Endothelial cell of umbilical vein (primary cell): ENCODE measurements at regions not wholly inside any gene's neighbourhood (a gene's known extent, or its start where the extent isn't known, plus 50 kb on each side); places are given as distances from the start of the nearest gene placed in this dataset.

Experiments
- BruUV-seq: library from RNA; stranded (reverse); fragments of 400-500 nt; replicated peaks from 2 replicates; lab custom pipeline; 2021; lab: Mats Ljungman, UMichigan
- CTCF ChIA-PET: fragments of 300-600, 350-600 bp; sonication (Branson Sonifier 250); formaldehyde crosslinking; loops from one replicate; lab custom pipeline; 2021; ENCODE audit warnings: antibody characterized with exemption, inconsistent platforms; lab: Charles Lee
- POLR2A ChIA-PET: fragments of 300-600, 350-600 bp; sonication (Branson Sonifier 250); formaldehyde crosslinking; loops from one replicate; lab custom pipeline; 2021; ENCODE audit warnings: antibody characterized with exemption, inconsistent platforms; lab: Charles Lee
- DNase-seq: peaks from one replicate; pipeline ENCODE4 v3.0.0-alpha.2; 2011; ENCODE audit warnings: low read depth, low spot score
- FAIRE-seq: peaks from 2 replicates; lab custom pipeline; 2011; peaks lifted over from hg19 to GRCh38; lab: Jason Lieb, UNC
- H2AFZ ChIP-seq: 2 replicates; pipeline ENCODE4 v1.6.0; 2012; ENCODE audit warnings: low read depth, low read length, control low read depth, inconsistent platforms
- H3K27ac ChIP-seq: 2 replicates; pipeline ENCODE4 v1.5.1; 2011; ENCODE audit warnings: low read depth, mild to moderate bottlenecking, control low read depth, low read length, moderate library complexity; ENCODE audit not compliant: insufficient read depth
- H3K27me3 ChIP-seq, 2 experiments: 2 replicates each; pipeline versions ENCODE4 v1.6.0 to v1.6.1; 2011; ENCODE audit warnings: low read length in 2 of 2, mixed read lengths in 1 of 2; ENCODE audit not compliant: control insufficient read depth in 2 of 2, insufficient read depth in 2 of 2
- H3K36me3 ChIP-seq, 2 experiments: 2 replicates in 1 of 2; 3 replicates in 1 of 2; pipeline ENCODE4 v1.5.1; 2011; ENCODE audit warnings: low read length in 2 of 2, mild to moderate bottlenecking in 1 of 2, moderate library complexity in 1 of 2; ENCODE audit not compliant: control insufficient read depth in 2 of 2, insufficient read depth in 2 of 2; ENCODE audit errors: extremely low read depth in 1 of 2
- H3K4me1 ChIP-seq: 3 replicates; pipeline ENCODE4 v1.5.1; 2011; ENCODE audit warnings: mild to moderate bottlenecking, low read length; ENCODE audit not compliant: control insufficient read depth, insufficient read depth; ENCODE audit errors: extremely low read depth
- H3K4me2 ChIP-seq: 2 replicates; pipeline ENCODE4 v1.6.1; 2011; ENCODE audit warnings: low read length, control low read depth, mixed read lengths; ENCODE audit not compliant: insufficient read depth
- H3K4me3 ChIP-seq, 3 experiments: fragments of 200-600 bp in 1 of 3; sonication (generic), shearing (Covaris generic) in 1 of 3; replicated peaks in 1 of 3; 2 replicates each; pipeline ENCODE4 v1.5.1; 2011 to 2016; ENCODE audit warnings: control low read depth in 3 of 3, low read length in 3 of 3, mild to moderate bottlenecking in 2 of 3, inconsistent platforms in 1 of 3, low read depth in 1 of 3, moderate library complexity in 1 of 3; ENCODE audit not compliant: insufficient read depth in 1 of 3
- H3K79me2 ChIP-seq: 2 replicates; pipeline ENCODE4 v1.6.0; 2012; ENCODE audit warnings: low read length, inconsistent platforms; ENCODE audit not compliant: control insufficient read depth, insufficient read depth
- H3K9ac ChIP-seq: replicated peaks from 2 replicates; pipeline ENCODE3; 2011; ENCODE audit warnings: low read length, control low read depth; ENCODE audit not compliant: insufficient read depth; ENCODE audit errors: extremely low read depth
- H3K9me1 ChIP-seq: replicated peaks from 3 replicates; pipeline ENCODE4 v1.6.0; 2011; ENCODE audit warnings: mild to moderate bottlenecking, low read length; ENCODE audit not compliant: control insufficient read depth, insufficient read depth; ENCODE audit errors: extremely low read depth
- H3K9me3 ChIP-seq: replicated peaks from 2 replicates; pipeline ENCODE4 v1.5.1; 2012; ENCODE audit warnings: low read length, inconsistent platforms; ENCODE audit not compliant: control insufficient read depth, insufficient read depth
- H4K20me1 ChIP-seq: replicated peaks from 2 replicates; pipeline ENCODE3; 2011; ENCODE audit warnings: mild to moderate bottlenecking, low read length; ENCODE audit not compliant: control insufficient read depth, insufficient read depth; ENCODE audit errors: extremely low read depth
- EZH2 ChIP-seq: IDR thresholded peaks from 2 replicates; pipeline ENCODE4 v1.6.1; 2012; ENCODE audit warnings: borderline replicate concordance, low read depth, mild to moderate bottlenecking, moderate library complexity, low read length, inconsistent platforms; ENCODE audit not compliant: severe bottlenecking
- FOS ChIP-seq: IDR thresholded peaks from 2 replicates; pipeline ENCODE4 v1.6.1; 2011; ENCODE audit warnings: mild to moderate bottlenecking, low read length, moderate library complexity, borderline replicate concordance; ENCODE audit not compliant: insufficient read depth
- GATA2 ChIP-seq: IDR thresholded peaks from 2 replicates; pipeline ENCODE4 v1.7.0; 2011; ENCODE audit warnings: low read depth, mild to moderate bottlenecking, moderate library complexity, mixed read lengths, low read length; ENCODE audit not compliant: insufficient read length, insufficient read depth
- JUN ChIP-seq: IDR thresholded peaks from 2 replicates; pipeline ENCODE4 v1.6.1; 2011; ENCODE audit warnings: borderline replicate concordance, low read depth; ENCODE audit not compliant: insufficient read length, insufficient read depth
- MYC ChIP-seq: IDR thresholded peaks from one replicate; pipeline ENCODE4 v1.6.1; 2011; ENCODE audit warnings: mild to moderate bottlenecking, low read depth, low read length
- POLR2A ChIP-seq: IDR thresholded peaks from 2 replicates; pipeline ENCODE4 v1.6.1; 2012; ENCODE audit warnings: low read depth, mild to moderate bottlenecking, control low read depth, low read length
- POLR2AphosphoS5 ChIP-seq: IDR thresholded peaks from 2 replicates; pipeline ENCODE4 v1.6.1; 2012; ENCODE audit warnings: low read depth, mild to moderate bottlenecking, control low read depth, low read length, moderate library complexity; ENCODE audit not compliant: insufficient read depth
- dilution Hi-C: fragments of 300-500 bp; cut with MboI; formaldehyde crosslinking; loops from one replicate; pipeline ENCODE4 v1.15.0; 2019; ENCODE audit warnings: low sequenced_read_pairs; ENCODE audit not compliant: extremely low pct_ligation_motif_present
- intact Hi-C: fragments of 100-400 bp; cut with micrococcal nuclease; formaldehyde crosslinking; loops from one replicate; pipeline ENCODE4 v1.10.0; 2022
- TF ChIP-seq, protein P1 (sequence below), 2 donors: IDR thresholded peaks; 1 replicate in 1 of 2; 2 replicates in 1 of 2; pipeline ENCODE4 v1.5.1; 2011; ENCODE audit warnings: low read length in 2 of 2, mild to moderate bottlenecking in 2 of 2, moderate library complexity in 2 of 2, control low read depth in 1 of 2, inconsistent platforms in 1 of 2, low read depth in 1 of 2; ENCODE audit not compliant: insufficient read depth in 1 of 2; ENCODE audit errors: extremely low read depth in 1 of 2
- TF ChIP-seq, protein P2 (sequence below): IDR thresholded peaks from 2 replicates; pipeline ENCODE4 v1.6.1; 2011; ENCODE audit not compliant: insufficient read depth, insufficient read length

DNA sequence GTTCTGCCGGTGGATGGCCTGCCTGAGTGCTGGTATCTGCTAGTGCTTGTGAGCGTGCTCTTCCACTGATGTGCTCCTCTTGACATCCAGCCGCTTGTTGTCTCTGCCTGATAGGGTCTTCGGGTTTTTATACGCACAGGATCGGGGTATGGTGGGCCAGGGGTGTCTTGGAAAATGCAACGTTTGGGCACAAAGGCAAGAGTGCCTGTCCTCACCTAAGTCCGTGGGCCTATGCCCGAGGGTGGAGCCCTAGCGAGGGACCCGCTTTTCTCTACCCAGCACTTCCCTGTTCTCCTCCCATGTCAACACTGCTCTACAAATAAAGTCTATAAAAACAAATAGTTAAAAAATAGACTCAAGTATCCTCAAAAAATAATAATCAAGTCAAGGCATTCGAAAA is 1007.8 kb downstream of the PLA2G4A start:
- Histone ChIP-seq H3K27ac (no peak overlapping the region), H2AFZ (no peak overlapping the region), H4K20me1 (no peaks in the 10 kb centered on the region), H3K4me1 (no peaks in the 10 kb centered on the region), H3K9ac (no peak overlapping the region), H3K36me3 (no peaks in the 10 kb centered on the region), H3K27me3 (no peaks in the 10 kb centered on the region), H3K79me2 (no peaks in the 10 kb centered on the region), H3K4me3 (no peak overlapping the region), H3K9me1 (no peaks in the 10 kb centered on the region), H3K4me2 (no peak overlapping the region), H3K9me3 (no peaks in the 10 kb centered on the region)
- FAIRE-seq (no peak), DNase-seq (no peak)
- intact Hi-C loops, result no loop called here
- dilution Hi-C loops, result no loop called here
- no peak for TF ChIP-seq MYC
- TF ChIP-seq, protein P1, sequence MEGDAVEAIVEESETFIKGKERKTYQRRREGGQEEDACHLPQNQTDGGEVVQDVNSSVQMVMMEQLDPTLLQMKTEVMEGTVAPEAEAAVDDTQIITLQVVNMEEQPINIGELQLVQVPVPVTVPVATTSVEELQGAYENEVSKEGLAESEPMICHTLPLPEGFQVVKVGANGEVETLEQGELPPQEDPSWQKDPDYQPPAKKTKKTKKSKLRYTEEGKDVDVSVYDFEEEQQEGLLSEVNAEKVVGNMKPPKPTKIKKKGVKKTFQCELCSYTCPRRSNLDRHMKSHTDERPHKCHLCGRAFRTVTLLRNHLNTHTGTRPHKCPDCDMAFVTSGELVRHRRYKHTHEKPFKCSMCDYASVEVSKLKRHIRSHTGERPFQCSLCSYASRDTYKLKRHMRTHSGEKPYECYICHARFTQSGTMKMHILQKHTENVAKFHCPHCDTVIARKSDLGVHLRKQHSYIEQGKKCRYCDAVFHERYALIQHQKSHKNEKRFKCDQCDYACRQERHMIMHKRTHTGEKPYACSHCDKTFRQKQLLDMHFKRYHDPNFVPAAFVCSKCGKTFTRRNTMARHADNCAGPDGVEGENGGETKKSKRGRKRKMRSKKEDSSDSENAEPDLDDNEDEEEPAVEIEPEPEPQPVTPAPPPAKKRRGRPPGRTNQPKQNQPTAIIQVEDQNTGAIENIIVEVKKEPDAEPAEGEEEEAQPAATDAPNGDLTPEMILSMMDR (IDR thresholded peaks at IDR 0.05; ENCODE audit: extremely low read depth in 1 of 2, insufficient read depth in 1 of 2, low read depth in 1 of 2, low read length in 2 of 2), result no peak
- no peak for TF ChIP-seq FOS
- TF ChIP-seq EZH2, result no peak
- TF ChIP-seq GATA2, result no peak
- no peak for TF ChIP-seq JUN
- no peak for TF ChIP-seq POLR2A
- TF ChIP-seq, protein P2, sequence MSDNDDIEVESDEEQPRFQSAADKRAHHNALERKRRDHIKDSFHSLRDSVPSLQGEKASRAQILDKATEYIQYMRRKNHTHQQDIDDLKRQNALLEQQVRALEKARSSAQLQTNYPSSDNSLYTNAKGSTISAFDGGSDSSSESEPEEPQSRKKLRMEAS, result no peak
- TF ChIP-seq POLR2AphosphoS5, result no peak
- CTCF ChIA-PET, result no interaction called here
- no TSS peak for BruUV-seq
- POLR2A ChIA-PET, result no interaction called here
